IMR-90 (cell line): ENCODE measurements at regions not wholly inside any gene's neighbourhood (a gene's known extent, or its start where the extent isn't known, plus 50 kb on each side); places are given as distances from the start of the nearest gene placed in this dataset.

Experiments
- BHLHE40 ChIP-seq: fragments of 150-350 bp; IDR thresholded peaks from 2 replicates; pipeline ENCODE4 v1.6.1; 2016; ENCODE audit warnings: mild to moderate bottlenecking, low read depth, low read length
- CTCF ChIP-seq: conservative IDR thresholded peaks from 2 replicates; pipeline ENCODE4 v1.5.1; 2012; ENCODE audit warnings: mild to moderate bottlenecking, low read depth, low read length, improper control_type of control experiment
- ELK1 ChIP-seq: fragments of 150-350 bp; IDR thresholded peaks from 2 replicates; pipeline ENCODE4 v1.6.1; 2016; ENCODE audit warnings: low read depth, mild to moderate bottlenecking, low read length, moderate library complexity, borderline replicate concordance
- RFX5 ChIP-seq: IDR thresholded peaks from 2 replicates; pipeline ENCODE4 v1.8.0; 2012; ENCODE audit warnings: low read depth, mild to moderate bottlenecking, low read length, moderate library complexity
- USF2 ChIP-seq: fragments of 150-350 bp; IDR thresholded peaks from 2 replicates; pipeline ENCODE4 v1.6.1; 2017; ENCODE audit warnings: mild to moderate bottlenecking, antibody characterized with exemption, low read length, low read depth

DNA sequence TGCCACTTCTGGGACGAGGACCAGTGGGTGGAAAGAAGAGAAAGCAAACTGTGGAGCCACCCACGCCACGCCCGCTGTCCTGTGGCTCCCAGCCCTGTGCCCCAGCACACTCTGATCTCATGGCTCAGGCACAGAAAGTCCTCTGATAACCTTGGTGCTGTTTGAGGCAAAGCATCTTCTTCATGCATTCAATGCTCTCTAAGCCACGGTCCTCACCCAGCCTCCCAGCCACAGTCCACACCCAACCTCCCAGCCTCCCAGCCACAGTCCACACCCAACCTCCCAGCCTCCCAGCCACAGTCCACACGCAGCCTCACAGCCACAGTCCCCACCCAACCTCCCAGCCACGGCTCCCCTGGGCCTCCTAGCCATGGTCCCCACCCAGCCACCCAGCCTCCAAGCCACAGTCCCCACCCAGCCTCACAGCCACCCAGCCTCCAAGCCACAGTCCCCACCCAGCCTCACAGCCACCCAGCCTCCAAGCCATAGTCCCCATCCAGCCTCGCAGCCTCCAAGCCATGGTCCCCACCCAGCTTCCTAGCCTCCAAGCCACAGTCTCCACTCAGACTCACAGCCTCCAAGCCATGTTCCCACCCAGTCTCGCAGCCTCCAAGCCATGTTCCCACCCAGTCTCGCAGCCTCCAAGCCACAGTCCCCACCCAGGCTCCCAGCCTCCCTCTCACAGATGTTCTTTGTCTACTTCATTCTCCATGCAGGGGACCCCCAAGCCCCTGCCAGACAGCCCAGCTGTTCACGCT lies 74.9 kb downstream of the SOX1 start:
- no peak for TF ChIP-seq CTCF
- TF ChIP-seq BHLHE40 = no peak
- no peak for TF ChIP-seq RFX5
- no peak for TF ChIP-seq USF2
- TF ChIP-seq ELK1 = no peak
